ENCODE measurements at regions not wholly inside any gene's neighbourhood (a gene's known extent, or its start where the extent isn't known, plus 50 kb on each side); places are given as distances from the start of the nearest gene placed in this dataset.

GRCh38 chr7:142455392-142455791, 197.5 kb upstream of the PRSS58 start:
- TF ChIP-seq POLR2A (IDR thresholded peaks at IDR 0.05), result no peak
- no peak for TF ChIP-seq CTCF (IDR thresholded peaks at IDR 0.05)

Data from upper lobe of left lung (tissue), 4 donors.